Activated naive CD8-positive, alpha-beta T cell treated with anti-CD3 and anti-CD28 coated beads, Interleukin-2, amount 50 U/mL, for 16 hours (primary cell): ENCODE measurements at regions not wholly inside any gene's neighbourhood (a gene's known extent, or its start where the extent isn't known, plus 50 kb on each side); places are given as distances from the start of the nearest gene placed in this dataset.

ENCODE experiments used
- DNase-seq: peaks from one replicate; pipeline ENCODE4 v3.0.0-alpha.2; 2020; ENCODE audit warnings: low read depth, low spot score

DNA sequence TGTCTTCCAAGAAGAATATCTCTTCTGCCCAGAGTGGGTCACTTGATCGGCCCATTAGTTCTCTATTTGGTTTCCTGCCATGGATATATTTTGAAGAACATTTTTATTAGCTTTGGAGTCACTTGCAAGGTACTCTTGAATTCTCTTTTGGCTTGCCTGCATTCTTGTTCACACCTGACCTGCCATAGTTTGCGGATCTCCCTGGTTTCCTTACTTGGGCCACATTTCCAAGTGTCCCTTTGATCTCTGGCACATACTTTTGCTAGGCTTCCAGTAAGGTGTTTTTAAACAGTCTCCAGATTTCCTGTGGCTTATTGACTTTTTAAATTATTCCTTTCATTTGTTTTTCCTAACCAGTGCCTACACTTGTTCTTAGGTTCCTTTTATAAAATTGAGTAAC lies 488.5 kb upstream of the MDFIC2 start:
- DNase-seq, result no peak

DNA sequence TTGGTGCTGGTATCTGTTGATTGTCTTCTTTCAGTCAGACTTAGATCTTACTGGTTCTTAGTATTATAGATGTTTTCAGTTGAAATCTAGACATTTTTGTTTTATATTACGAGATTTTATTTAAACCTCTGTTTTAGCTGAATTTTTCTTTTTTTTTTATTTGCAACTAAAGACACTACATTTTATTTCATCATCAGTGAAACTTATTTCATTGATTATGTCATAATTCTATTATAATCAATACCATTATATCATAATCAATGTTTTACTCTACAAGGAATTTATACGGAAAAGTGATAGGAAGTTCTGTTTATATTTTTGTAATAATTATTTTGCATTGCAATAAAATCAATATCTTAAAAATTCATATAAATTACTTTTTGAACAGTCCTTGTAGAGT lies 477.4 kb upstream of the MDFIC2 start:
- DNase-seq, result no peak

GRCh38 chr3:70780790-70781189 lies 468.4 kb upstream of the MDFIC2 start:
- no peak for DNase-seq

DNA sequence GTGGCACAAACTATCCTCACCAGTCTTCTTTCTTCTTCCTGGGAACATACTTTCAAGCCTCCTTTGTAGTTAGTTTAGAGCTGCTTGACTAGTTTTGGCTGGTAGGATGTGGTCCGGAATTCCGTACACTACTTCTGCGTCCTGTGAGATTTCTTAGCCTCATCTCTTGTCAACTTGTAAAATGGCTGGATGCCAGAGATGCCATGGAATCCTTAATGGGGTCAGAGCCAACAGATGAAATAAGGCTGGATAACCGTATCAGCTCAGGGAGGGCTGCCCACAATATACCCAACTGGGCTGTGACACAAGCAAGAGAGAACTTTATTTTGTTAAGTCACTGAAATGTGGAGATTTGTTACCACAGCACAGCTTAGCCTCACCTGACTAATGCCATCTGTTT lies 466.9 kb upstream of the MDFIC2 start:
- no peak for DNase-seq

GRCh38 chr3:70776081-70776480 lies 463.6 kb upstream of the MDFIC2 start:
- no peak for DNase-seq

GRCh38 chr3:70775257-70775656 lies 462.8 kb upstream of the MDFIC2 start:
- no peak for DNase-seq

DNA sequence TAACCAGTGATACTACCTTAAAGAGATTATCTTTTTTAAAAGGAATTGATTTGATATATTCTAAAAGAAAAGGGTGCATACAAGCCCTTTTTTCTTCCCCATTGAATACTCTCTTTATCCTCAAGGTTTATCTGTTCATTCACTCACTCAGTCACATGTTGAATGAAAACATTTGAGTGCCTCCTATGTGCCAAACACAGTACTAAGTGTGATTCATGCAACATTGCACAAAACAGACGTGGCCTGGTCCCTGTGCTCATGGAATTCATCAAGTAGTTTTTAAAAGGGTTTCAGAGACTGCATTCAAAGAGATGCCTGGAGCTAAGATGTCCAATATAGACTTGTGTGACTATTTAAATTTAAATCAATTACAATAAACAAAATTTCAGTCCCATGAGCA lies 462.2 kb upstream of the MDFIC2 start:
- no peak for DNase-seq

DNA sequence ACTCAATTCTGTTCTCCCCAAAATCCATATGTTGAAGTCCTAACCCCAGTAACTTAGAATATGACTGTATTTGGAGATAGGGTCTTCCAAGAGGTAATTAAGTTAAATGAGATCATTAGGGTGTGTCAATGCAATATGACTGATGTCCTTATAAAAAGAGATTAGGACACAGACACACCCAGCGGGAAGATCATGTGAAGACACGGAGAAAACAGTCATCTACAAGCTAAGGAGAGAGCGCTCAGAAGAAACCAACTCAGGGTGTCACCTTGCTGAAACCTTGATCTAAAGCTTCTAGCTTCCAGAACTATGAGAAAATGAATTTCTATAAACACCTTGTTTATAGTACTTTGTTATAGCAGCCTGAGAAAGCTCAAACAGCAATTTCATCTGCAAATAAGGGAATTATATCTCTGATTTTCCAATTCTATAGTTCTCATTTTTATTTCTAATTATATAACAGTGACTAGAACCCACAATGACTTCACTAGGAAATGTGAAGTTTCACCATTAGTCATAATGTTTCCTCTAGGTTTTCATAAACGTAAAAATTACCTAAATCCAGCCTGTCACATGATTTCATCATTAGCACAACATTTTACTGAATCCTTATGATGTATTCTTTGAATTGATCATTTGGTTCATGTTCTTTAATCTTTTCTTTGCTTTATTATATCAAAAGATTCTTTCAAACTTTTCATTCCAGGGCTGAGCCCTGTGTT lies 459.1 kb upstream of the MDFIC2 start:
- DNase-seq, result no peak

GRCh38 chr3:70770650-70771049 lies 458.2 kb upstream of the MDFIC2 start:
- no peak for DNase-seq

- DNase-seq, result no peak
Observed at GRCh38 chr3:70766301-70766700, 453.9 kb upstream of the MDFIC2 start.

- DNase-seq, result no peak
Observed at GRCh38 chr3:70763894-70764293, 451.5 kb upstream of the MDFIC2 start.

DNA sequence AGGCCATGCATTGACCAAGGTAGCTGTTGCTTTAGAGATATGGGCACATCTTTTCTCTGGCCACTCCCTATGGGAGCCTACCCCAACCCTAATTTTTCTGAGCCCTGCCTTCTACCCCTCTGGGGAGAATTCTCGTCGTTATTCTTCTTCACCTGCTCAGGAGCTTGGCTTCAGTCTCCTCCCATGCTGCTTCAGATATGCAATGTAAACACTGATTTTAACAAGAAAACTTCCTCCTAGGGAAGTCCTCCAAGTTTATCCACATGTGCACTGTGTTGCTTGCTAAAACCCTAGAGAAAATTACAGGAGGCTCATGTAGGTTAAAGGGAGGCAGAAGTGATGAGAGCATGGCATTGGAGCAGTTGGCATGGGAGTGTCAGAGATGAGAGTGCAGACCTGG lies 445.2 kb upstream of the MDFIC2 start:
- DNase-seq, result no peak

- no peak for DNase-seq
Observed at GRCh38 chr3:70755526-70755925, 443.1 kb upstream of the MDFIC2 start.

- no peak for DNase-seq
Observed at GRCh38 chr3:70754314-70754713, 441.9 kb upstream of the MDFIC2 start.

DNA sequence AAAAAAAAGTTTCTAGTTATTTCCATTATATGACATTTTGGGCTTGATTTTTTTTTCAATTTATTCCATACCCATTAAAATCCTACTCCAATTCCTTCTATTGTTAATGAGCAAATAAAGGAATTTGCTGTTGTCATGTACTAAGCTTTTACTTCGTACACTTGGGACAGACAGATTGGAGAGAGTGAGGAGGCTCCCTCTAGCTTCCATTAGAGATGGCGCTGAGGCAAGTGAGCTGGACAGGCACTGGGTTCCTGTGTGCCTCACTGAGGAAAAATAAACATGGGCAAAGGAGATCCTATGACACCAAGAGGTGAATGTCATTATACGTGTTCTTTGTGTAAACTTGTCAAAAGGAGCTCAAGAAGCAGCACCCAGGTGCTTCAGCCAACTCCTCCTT lies 441.1 kb upstream of the MDFIC2 start:
- DNase-seq, result no peak

GRCh38 chr3:70752051-70752450 lies 439.6 kb upstream of the MDFIC2 start:
- no peak for DNase-seq

DNA sequence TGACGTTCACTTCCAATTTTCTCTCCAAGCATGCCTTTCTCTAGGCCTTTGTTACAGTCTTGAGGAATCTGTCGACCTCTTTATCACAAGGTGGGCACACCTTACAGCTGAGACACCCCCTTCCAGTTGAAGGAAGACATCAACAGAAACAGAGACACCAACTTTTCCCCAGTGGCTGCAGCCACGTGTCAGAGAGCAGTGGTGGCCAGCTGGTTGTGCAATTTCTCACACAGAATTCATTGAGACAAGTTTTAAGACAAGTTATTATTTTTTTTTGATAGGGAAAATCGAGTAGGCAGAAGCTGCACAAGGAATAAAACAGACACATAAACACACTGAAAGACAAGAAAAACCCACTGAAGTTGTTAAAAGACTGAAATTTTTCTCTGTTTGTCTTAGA lies 436.7 kb upstream of the MDFIC2 start:
- no peak for DNase-seq

GRCh38 chr3:70748593-70748992 lies 436.2 kb upstream of the MDFIC2 start:
- no peak for DNase-seq

- DNase-seq, result no peak
Observed at GRCh38 chr3:70747847-70748246, 435.4 kb upstream of the MDFIC2 start.

- no peak for DNase-seq
Observed at GRCh38 chr3:70744536-70744935, 432.1 kb upstream of the MDFIC2 start.

DNA sequence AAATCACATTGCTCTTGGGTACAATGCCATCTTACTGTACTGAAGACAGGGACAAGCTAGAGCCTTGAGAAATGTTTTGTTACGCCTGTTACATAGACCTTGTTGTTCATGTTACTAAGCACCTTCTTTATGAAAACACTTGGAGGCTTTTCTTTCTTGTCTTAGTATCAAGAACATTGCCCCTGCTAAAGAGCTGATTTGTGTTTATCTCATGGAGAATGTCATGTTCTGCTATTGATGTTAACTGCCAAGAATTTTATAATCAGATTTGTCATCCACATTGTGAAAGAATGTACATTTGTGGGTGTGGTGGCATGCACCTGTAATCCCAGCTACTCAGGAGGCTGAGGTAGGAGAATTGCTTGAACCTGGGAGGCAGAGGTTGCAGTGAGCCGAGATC lies 431.3 kb upstream of the MDFIC2 start:
- no peak for DNase-seq

GRCh38 chr3:70742081-70742480 lies 429.6 kb upstream of the MDFIC2 start:
- DNase-seq, result no peak

- DNase-seq, result no peak
Observed at GRCh38 chr3:70740872-70741271, 428.4 kb upstream of the MDFIC2 start.

GRCh38 chr3:70740071-70740470 lies 427.6 kb upstream of the MDFIC2 start:
- no peak for DNase-seq
